HG03565 (cell line): ENCODE measurements at regions not wholly inside any gene's neighbourhood (a gene's known extent, or its start where the extent isn't known, plus 50 kb on each side); places are given as distances from the start of the nearest gene placed in this dataset.

Experiments used
- ATAC-seq: cut with Tn5 transposase; IDR thresholded peaks from one replicate; pipeline ENCODE4 v1.9.1; 2021; ENCODE audit warnings: mild to moderate bottlenecking, moderate library complexity; ENCODE audit not compliant: unreplicated experiment

GRCh38 chr9:108316066-108316465, 539.7 kb downstream of the ACTL7B start:
- no peak for ATAC-seq

- no peak for ATAC-seq
These were observed 544.0 kb downstream of the ACTL7B start for GRCh38 chr9:108311745-108312144.

GRCh38 chr9:108310202-108310601, 545.6 kb downstream of the ACTL7B start:
- no peak for ATAC-seq

- ATAC-seq, result no peak
These were observed 555.2 kb downstream of the ACTL7B start for GRCh38 chr9:108300306-108301287.

- no peak for ATAC-seq
These were observed 558.7 kb downstream of the ACTL7B start for GRCh38 chr9:108297073-108297472.

- no peak for ATAC-seq
These were observed 559.7 kb downstream of the ACTL7B start for GRCh38 chr9:108296056-108296455.

- ATAC-seq, result no peak
These were observed 564.2 kb downstream of the ACTL7B start for GRCh38 chr9:108291586-108291932.

- no peak for ATAC-seq
These were observed 564.8 kb downstream of the ACTL7B start for GRCh38 chr9:108290839-108291585.

GRCh38 chr9:108286638-108287206, 569.1 kb downstream of the ACTL7B start:
- ATAC-seq, result no peak

- no peak for ATAC-seq
These were observed 572.1 kb downstream of the ACTL7B start for GRCh38 chr9:108283696-108284095.

- ATAC-seq, result no peak
These were observed 572.9 kb downstream of the ACTL7B start for GRCh38 chr9:108282872-108283271.

- ATAC-seq, result no peak
These were observed 574.1 kb downstream of the ACTL7B start for GRCh38 chr9:108281696-108282095.

GRCh38 chr9:108278341-108278740, 577.4 kb downstream of the ACTL7B start:
- ATAC-seq, result no peak

GRCh38 chr9:108277216-108277615, 578.6 kb downstream of the ACTL7B start:
- ATAC-seq, result no peak

- no peak for ATAC-seq
These were observed 579.9 kb downstream of the ACTL7B start for GRCh38 chr9:108275906-108276305.

GRCh38 chr9:108274971-108275370, 580.8 kb downstream of the ACTL7B start:
- no peak for ATAC-seq

GRCh38 chr9:108273988-108274387, 581.8 kb downstream of the ACTL7B start:
- ATAC-seq, result no peak

GRCh38 chr9:108272349-108272899, 583.4 kb downstream of the ACTL7B start:
- no peak for ATAC-seq

GRCh38 chr9:108271646-108272348, 584.0 kb downstream of the ACTL7B start:
- no peak for ATAC-seq

- ATAC-seq, result no peak
These were observed 584.5 kb downstream of the ACTL7B start for GRCh38 chr9:108271236-108271635.

GRCh38 chr9:108270561-108270960, 585.2 kb downstream of the ACTL7B start:
- no peak for ATAC-seq
